NCI-H128 (cell line): ENCODE measurements at regions not wholly inside any gene's neighbourhood (a gene's known extent, or its start where the extent isn't known, plus 50 kb on each side); places are given as distances from the start of the nearest gene placed in this dataset.

Experiments
- DNase-seq: peaks from one replicate; lab custom pipeline; 2025; ENCODE audit not compliant: unreplicated experiment; lab: John Stamatoyannopoulos, UW

- DNase-seq, result no peak
Measured at GRCh38 chr1:29382851-29383745, 146.8 kb downstream of the PTPRU start.

- no peak for DNase-seq
Measured at GRCh38 chr1:29381426-29381825, 145.1 kb downstream of the PTPRU start.

- no peak for DNase-seq
Measured at GRCh38 chr1:29380532-29380931, 144.2 kb downstream of the PTPRU start.

GRCh38 chr1:29379443-29380073, 143.2 kb downstream of the PTPRU start:
- DNase-seq, result no peak
